H1 (cell line): ENCODE measurements at regions not wholly inside any gene's neighbourhood (a gene's known extent, or its start where the extent isn't known, plus 50 kb on each side); places are given as distances from the start of the nearest gene placed in this dataset.

Experiments
- CTCF ChIA-PET: fragments of 300-600 bp; sonication (Branson Sonifier 250); formaldehyde crosslinking; loops from one replicate; lab custom pipeline; 2021; ENCODE audit not compliant: partially characterized antibody; lab: Charles Lee
- POLR2A ChIA-PET: fragments of 300-600 bp; sonication (Branson Sonifier 250); formaldehyde crosslinking; loops from one replicate; lab custom pipeline; 2021; ENCODE audit warnings: inconsistent platforms; ENCODE audit not compliant: partially characterized antibody; lab: Charles Lee
- DNase-seq, 2 experiments: peaks; one replicate each; pipeline versions ENCODE4 v3.0.0 to v3.0.0-alpha.2; 2010 to 2022; ENCODE audit warnings: low spot score in 2 of 2, low read depth in 1 of 2, mixed read lengths in 1 of 2
- FAIRE-seq: peaks from 2 replicates; lab custom pipeline; 2011; peaks lifted over from hg19 to GRCh38; lab: Jason Lieb, UNC
- H2AFZ ChIP-seq: 2 replicates; pipeline ENCODE4 v1.8.1; 2012; ENCODE audit warnings: low read length, inconsistent platforms
- H2AK5ac ChIP-seq: 2 replicates; pipeline ENCODE4 v1.6.1; 2013; ENCODE audit warnings: low read depth, low read length
- H2BK120ac ChIP-seq: replicated peaks from 2 replicates; pipeline ENCODE3; 2013; ENCODE audit warnings: low read depth, low read length, inconsistent platforms
- H2BK12ac ChIP-seq: 2 replicates; pipeline ENCODE4 v1.6.1; 2013; ENCODE audit warnings: low read depth, low read length
- H2BK15ac ChIP-seq: 2 replicates; pipeline ENCODE4 v1.6.1; 2013; ENCODE audit warnings: low read length
- H2BK20ac ChIP-seq: 2 replicates; pipeline ENCODE4 v1.6.1; 2013; ENCODE audit warnings: low read length
- H2BK5ac ChIP-seq: 2 replicates; pipeline ENCODE4 v1.6.1; 2013; ENCODE audit warnings: low read depth, low read length
- H3K14ac ChIP-seq: 2 replicates; pipeline ENCODE4 v1.6.1; 2013; ENCODE audit warnings: inconsistent platforms; ENCODE audit not compliant: insufficient read length
- H3K18ac ChIP-seq: 2 replicates; pipeline ENCODE4 v1.6.1; 2013; ENCODE audit warnings: low read length; ENCODE audit errors: extremely low read depth
- H3K23ac ChIP-seq: 2 replicates; pipeline ENCODE4 v1.6.1; 2013; ENCODE audit warnings: inconsistent platforms; ENCODE audit not compliant: insufficient read length
- H3K23me2 ChIP-seq: 2 replicates; pipeline ENCODE4 v1.6.1; 2013; ENCODE audit warnings: low read depth, low read length
- H3K27ac ChIP-seq: 2 replicates; pipeline ENCODE4 v1.6.1; 2011; ENCODE audit warnings: low read depth, low read length, inconsistent platforms
- H3K27me3 ChIP-seq, 4 experiments: replicated peaks in 1 of 4; 1 replicate in 1 of 4; 2 replicates in 3 of 4; pipeline versions ENCODE4 v1.6.1 to v1.8.1; 2011 to 2013; ENCODE audit warnings: low read length in 3 of 4, mild to moderate bottlenecking in 3 of 4, inconsistent platforms in 2 of 4, mixed read lengths in 2 of 4, moderate library complexity in 1 of 4; ENCODE audit not compliant: control insufficient read depth in 3 of 4, insufficient read depth in 3 of 4; ENCODE audit errors: extremely low read depth in 1 of 4
- H3K36me3 ChIP-seq, 4 experiments: 2 replicates each; pipeline versions ENCODE4 v1.6.1 to v1.8.1; 2011 to 2013; ENCODE audit warnings: mild to moderate bottlenecking in 4 of 4, low read length in 3 of 4, moderate library complexity in 2 of 4, control low read depth in 1 of 4, inconsistent platforms in 1 of 4; ENCODE audit not compliant: insufficient read depth in 4 of 4, control insufficient read depth in 2 of 4
- H3K4ac ChIP-seq: replicated peaks from 2 replicates; pipeline ENCODE3; 2013; ENCODE audit warnings: low read length, low read depth, mixed read lengths, inconsistent platforms; ENCODE audit not compliant: insufficient read length
- H3K4me1 ChIP-seq, 4 experiments: replicated peaks in 1 of 4; 1 replicate in 1 of 4; 2 replicates in 3 of 4; pipeline versions ENCODE4 v1.6.1 to v1.8.1; 2011 to 2013; ENCODE audit warnings: low read length in 3 of 4, inconsistent platforms in 2 of 4, mixed read lengths in 1 of 4; ENCODE audit not compliant: insufficient read depth in 4 of 4, control insufficient read depth in 3 of 4
- H3K4me2 ChIP-seq, 2 experiments: 2 replicates each; pipeline versions ENCODE4 v1.6.1 to v1.8.1; 2011 to 2013; ENCODE audit warnings: low read depth in 2 of 2, low read length in 2 of 2, control low read depth in 1 of 2, inconsistent platforms in 1 of 2, mild to moderate bottlenecking in 1 of 2; ENCODE audit not compliant: insufficient read depth in 1 of 2
- H3K4me3 ChIP-seq, 4 experiments: fragments of 200-600, 300-600 bp in 1 of 4; sonication (generic), shearing (Covaris generic), sonication (Bioruptor Twin) in 1 of 4; 2 replicates each; pipeline versions ENCODE4 v1.5.1 to v1.8.1; 2011 to 2016; ENCODE audit warnings: low read length in 4 of 4, low read depth in 3 of 4, control low read depth in 2 of 4, inconsistent platforms in 2 of 4, mild to moderate bottlenecking in 2 of 4, mixed read lengths in 1 of 4, moderate library complexity in 1 of 4; ENCODE audit not compliant: insufficient read depth in 2 of 4; ENCODE audit errors: extremely low read depth in 1 of 4
- H3K56ac ChIP-seq: replicated peaks from 2 replicates; pipeline ENCODE3; 2013; ENCODE audit warnings: low read depth, mild to moderate bottlenecking, mixed read lengths, low read length, inconsistent platforms; ENCODE audit not compliant: insufficient read length
- H3K79me1 ChIP-seq: 2 replicates; pipeline ENCODE4 v1.6.1; 2013; ENCODE audit warnings: low read depth, low read length, control low read depth
- H3K79me2 ChIP-seq, 2 experiments: 2 replicates each; pipeline versions ENCODE4 v1.6.1 to v1.8.1; 2012 to 2013; ENCODE audit warnings: low read length in 2 of 2, mild to moderate bottlenecking in 2 of 2, inconsistent platforms in 1 of 2; ENCODE audit not compliant: insufficient read depth in 2 of 2, control insufficient read depth in 1 of 2
- H3K9ac ChIP-seq, 4 experiments: replicated peaks in 1 of 4; 1 replicate in 1 of 4; 2 replicates in 3 of 4; pipeline versions ENCODE4 v1.6.1 to v1.8.1; 2011 to 2013; ENCODE audit warnings: low read depth in 3 of 4, low read length in 3 of 4, control low read depth in 2 of 4, mild to moderate bottlenecking in 2 of 4, moderate library complexity in 2 of 4, inconsistent platforms in 1 of 4; ENCODE audit errors: extremely low read depth in 1 of 4
- H3K9me3 ChIP-seq, 2 experiments: 2 replicates each; pipeline versions ENCODE4 v1.6.1 to v1.8.1; 2012 to 2013; ENCODE audit warnings: mild to moderate bottlenecking in 2 of 2, moderate library complexity in 2 of 2, control low read depth in 1 of 2, inconsistent platforms in 1 of 2, low read depth in 1 of 2, low read length in 1 of 2, mixed read lengths in 1 of 2; ENCODE audit not compliant: insufficient read depth in 2 of 2
- H4K20me1 ChIP-seq, 2 experiments: replicated peaks in 1 of 2; 2 replicates each; pipeline versions ENCODE3 to v1.8.1; 2011 to 2013; ENCODE audit warnings: inconsistent platforms in 2 of 2, low read length in 2 of 2, mild to moderate bottlenecking in 1 of 2; ENCODE audit not compliant: insufficient read depth in 2 of 2, control insufficient read depth in 1 of 2
- H4K5ac ChIP-seq: 2 replicates; pipeline ENCODE4 v1.6.1; 2013; ENCODE audit warnings: low read length, low read depth, mixed read lengths, inconsistent platforms; ENCODE audit not compliant: insufficient read length
- H4K8ac ChIP-seq: 2 replicates; pipeline ENCODE4 v1.8.0; 2013; ENCODE audit warnings: mild to moderate bottlenecking, moderate library complexity, low read length, inconsistent platforms; ENCODE audit not compliant: insufficient read depth; ENCODE audit errors: extremely low read depth
- H4K91ac ChIP-seq: replicated peaks from 2 replicates; pipeline ENCODE3; 2013; ENCODE audit warnings: low read length, mixed read lengths, inconsistent platforms; ENCODE audit not compliant: insufficient read length
- CHD2 ChIP-seq: IDR thresholded peaks from 2 replicates; pipeline ENCODE4 v1.6.1; 2012; ENCODE audit warnings: low read length, improper control_type of control experiment
- CTBP2 ChIP-seq: IDR thresholded peaks from 2 replicates; pipeline ENCODE4 v1.7.0; 2011; ENCODE audit warnings: borderline replicate concordance, mild to moderate bottlenecking, moderate library complexity, mixed read lengths, low read length; ENCODE audit not compliant: insufficient read depth, insufficient read length
- EP300 ChIP-seq, 2 experiments: IDR thresholded peaks; 1 replicate in 1 of 2; 2 replicates in 1 of 2; pipeline ENCODE4 v1.6.1; 2011 to 2012; ENCODE audit warnings: low read depth in 2 of 2, low read length in 2 of 2, mild to moderate bottlenecking in 2 of 2, borderline replicate concordance in 1 of 2, inconsistent platforms in 1 of 2, moderate library complexity in 1 of 2
- FOSL1 ChIP-seq: IDR thresholded peaks from 2 replicates; pipeline ENCODE4 v1.6.1; 2011; ENCODE audit warnings: mild to moderate bottlenecking, low read depth, low read length, moderate library complexity; ENCODE audit not compliant: insufficient read depth
- GTF2F1 ChIP-seq: IDR thresholded peaks from 2 replicates; pipeline ENCODE4 v1.6.1; 2012; ENCODE audit warnings: low read depth, low read length, improper control_type of control experiment, borderline replicate concordance
- KDM5A ChIP-seq: fragments of 200-600 bp; IDR thresholded peaks from 2 replicates; pipeline ENCODE4 v1.7.1; 2012; ENCODE audit warnings: mild to moderate bottlenecking, low read length, inconsistent platforms, mixed read lengths
- MAFK ChIP-seq: IDR thresholded peaks from 2 replicates; pipeline ENCODE4 v1.6.1; 2012; ENCODE audit warnings: low read depth, mild to moderate bottlenecking, improper control_type of control experiment, low read length
- POLR2A ChIP-seq, 2 experiments: IDR thresholded peaks; 1 replicate in 1 of 2; 2 replicates in 1 of 2; pipeline ENCODE4 v1.6.1; 2011; ENCODE audit warnings: low read depth in 2 of 2, low read length in 2 of 2, mild to moderate bottlenecking in 2 of 2; ENCODE audit errors: control extremely low read depth in 1 of 2
- POU5F1 ChIP-seq: IDR thresholded peaks from 2 replicates; pipeline ENCODE4 v1.6.1; 2011; ENCODE audit warnings: low read depth, mild to moderate bottlenecking, low read length, moderate library complexity
- RAD21 ChIP-seq, 2 experiments: IDR thresholded peaks in 1 of 2; conservative IDR thresholded peaks in 1 of 2; 2 replicates each; pipeline ENCODE4 v1.6.1; 2011; ENCODE audit warnings: low read depth in 2 of 2, low read length in 2 of 2, improper control_type of control experiment in 1 of 2, inconsistent platforms in 1 of 2, mild to moderate bottlenecking in 1 of 2, moderate library complexity in 1 of 2
- TAF7 ChIP-seq: optimal IDR thresholded peaks from 2 replicates; pipeline ENCODE3; 2011; ENCODE audit warnings: low read depth, mild to moderate bottlenecking, inconsistent platforms, low read length, moderate library complexity, borderline replicate concordance
- WGBS, 2 experiments: shearing (Covaris generic) in 1 of 2; methylation state at CpG; one replicate each; pipeline versions ENCODE4 v1.1.6 to v1.1.7; 2013 to 2015; ENCODE audit warnings: low lambda C conversion rate in 2 of 2, mixed read lengths in 2 of 2, inconsistent platforms in 1 of 2, low coverage in 1 of 2, missing lambda C conversion rate in 1 of 2; ENCODE audit not compliant: insufficient replicate concordance in 2 of 2, insufficient coverage in 1 of 2, insufficient read length in 1 of 2; ENCODE audit errors: extremely low coverage in 1 of 2, missing lambda C conversion rate in 1 of 2; 5-methylcytosine and 5-hydroxymethylcytosine counted together
- TF ChIP-seq, protein P1 (sequence below): IDR thresholded peaks from 2 replicates; pipeline ENCODE4 v1.6.1; 2012; ENCODE audit warnings: inconsistent platforms

DNA sequence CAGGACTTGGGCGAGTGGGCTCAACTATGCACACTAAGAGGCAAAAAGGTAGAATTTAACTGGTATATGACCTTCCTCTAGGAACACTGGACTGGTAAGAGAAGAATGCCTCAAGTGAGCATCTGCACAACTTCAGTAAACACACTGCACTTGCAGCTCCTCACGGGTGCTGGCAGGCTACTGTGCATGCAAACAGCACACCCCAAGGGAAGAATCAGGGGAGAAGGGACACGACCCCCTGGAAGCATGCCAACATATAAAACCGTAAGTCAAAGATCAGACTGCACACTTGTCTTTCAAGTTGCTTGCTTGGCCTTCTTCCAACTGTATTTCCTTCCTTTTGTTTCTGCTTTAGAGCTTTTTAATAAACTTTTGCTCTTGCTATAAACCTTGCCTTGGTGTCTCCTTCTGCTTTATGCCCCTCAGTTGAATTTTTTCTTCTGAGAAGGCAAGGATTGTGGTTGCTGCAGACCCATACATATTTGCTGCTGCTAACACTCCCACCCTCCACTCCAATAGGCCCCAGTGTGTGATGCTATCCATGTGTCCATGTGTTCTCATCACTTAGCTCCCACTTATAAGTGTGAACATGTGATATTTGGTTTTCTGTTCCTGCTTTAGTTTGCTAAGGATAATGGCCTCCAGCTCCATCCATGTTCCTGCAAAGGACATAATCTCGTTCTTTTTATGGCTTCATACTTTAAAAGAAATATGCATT, 263.7 kb upstream of the SPOPL start:
- Histone ChIP-seq H3K9me3 (no peaks in the 10 kb centered on the region), H4K91ac (no peak overlapping the region), H3K79me2 (no peaks in the 10 kb centered on the region), H4K5ac (no peak overlapping the region), H3K18ac (no peak overlapping the region), H3K36me3 (no peaks in the 10 kb centered on the region), H2BK5ac (no peak overlapping the region), H2BK20ac (no peak overlapping the region), H3K4me2 (no peak overlapping the region), H2AK5ac (no peak overlapping the region), H2BK12ac (no peak overlapping the region), H4K20me1 (no peaks in the 10 kb centered on the region), H3K4ac (no peak overlapping the region), H2BK15ac (no peak overlapping the region), H3K23ac (no peak overlapping the region), H2BK120ac (no peak overlapping the region), H4K8ac (no peak overlapping the region), H3K14ac (no peak overlapping the region), H3K9ac (no peak overlapping the region), H3K79me1 (no peaks in the 10 kb centered on the region), H3K23me2 (no peaks in the 10 kb centered on the region), H2AFZ (no peak overlapping the region; the same call in 1 of the 2 replicates), H3K56ac (no peak overlapping the region), H3K4me3 (no peak overlapping the region), H3K27ac (no peak overlapping the region), H3K4me1 (peaks cover 0 to 7% (median 0%) of the 10 kb centered on the region in 4 experiments; a peak in 2 of 7 replicates), H3K27me3 (no peaks in the 10 kb centered on the region)
- 91% methylated on average over 5 of the region's 5 CpGs; no CpG with 5 or more reads in 1 of the 2 experiments for whole genome bisulfite sequencing, 2 experiments
- FAIRE-seq (no peak), DNase-seq (no peak)
- ChIA-PET CTCF (interaction anchor here (0.9 kb wide), 1 partner anchor 14 kb away, joined by 3 read pairs; no protein-coding TSS in a partner anchor), POLR2A (no interaction called here)
- TF ChIP-seq TAF7, result no peak
- no peak for TF ChIP-seq CTBP2
- no peak for TF ChIP-seq EP300 (IDR thresholded peaks at IDR 0.05; ENCODE audit: borderline replicate concordance in 1 of 2, low read depth in 2 of 2, low read length in 2 of 2)
- TF ChIP-seq POLR2A (IDR thresholded peaks at IDR 0.05; ENCODE audit: control extremely low read depth in 1 of 2, low read depth in 2 of 2, low read length in 2 of 2), result no peak
- TF ChIP-seq GTF2F1, result no peak
- TF ChIP-seq CHD2, result no peak
- TF ChIP-seq RAD21 (IDR thresholded peaks at IDR 0.05 in 1 of 2, conservative IDR thresholded peaks at IDR 0.05 in 1 of 2; ENCODE audit: low read depth in 2 of 2, low read length in 2 of 2), result no peak
- no peak for TF ChIP-seq KDM5A
- no peak for TF ChIP-seq FOSL1
- no peak for TF ChIP-seq MAFK
- no peak for TF ChIP-seq POU5F1
- TF ChIP-seq, protein P1, sequence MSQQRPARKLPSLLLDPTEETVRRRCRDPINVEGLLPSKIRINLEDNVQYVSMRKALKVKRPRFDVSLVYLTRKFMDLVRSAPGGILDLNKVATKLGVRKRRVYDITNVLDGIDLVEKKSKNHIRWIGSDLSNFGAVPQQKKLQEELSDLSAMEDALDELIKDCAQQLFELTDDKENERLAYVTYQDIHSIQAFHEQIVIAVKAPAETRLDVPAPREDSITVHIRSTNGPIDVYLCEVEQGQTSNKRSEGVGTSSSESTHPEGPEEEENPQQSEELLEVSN, result no peak
